Neuron (in vitro differentiated cells): ENCODE measurements at regions not wholly inside any gene's neighbourhood (a gene's known extent, or its start where the extent isn't known, plus 50 kb on each side); places are given as distances from the start of the nearest gene placed in this dataset.

Experiments
- H2AFZ ChIP-seq: one replicate; pipeline ENCODE4 v1.6.1; 2013; ENCODE audit warnings: low read depth, mild to moderate bottlenecking, inconsistent platforms, low read length, moderate library complexity
- H3K27me3 ChIP-seq: one replicate; pipeline ENCODE4 v1.6.1; 2013; ENCODE audit warnings: low read length; ENCODE audit not compliant: insufficient read depth
- H3K36me3 ChIP-seq: one replicate; pipeline ENCODE4 v1.6.1; 2013; ENCODE audit warnings: low read length; ENCODE audit not compliant: insufficient read depth
- H3K4me1 ChIP-seq: one replicate; pipeline ENCODE4 v1.6.1; 2013; ENCODE audit warnings: low read length; ENCODE audit not compliant: insufficient read depth
- H3K4me3 ChIP-seq: 2 replicates; pipeline ENCODE4 v1.5.1; 2013; ENCODE audit warnings: mild to moderate bottlenecking, low read length, moderate library complexity
- H3K9me3 ChIP-seq: one replicate; pipeline ENCODE4 v1.6.1; 2013; ENCODE audit warnings: low read length

- Histone ChIP-seq H3K36me3 (no peaks in the 10 kb centered on the region), H3K9me3 (no peaks in the 10 kb centered on the region), H3K4me3 (no peak overlapping the region), H2AFZ (no peak overlapping the region), H3K27me3 (no peaks in the 10 kb centered on the region), H3K4me1 (peaks cover 3% of the 10 kb centered on the region)
These were observed 439.0 kb downstream of the GPM6A start for GRCh38 chr4:175373031-175373430.

- no peak overlapping the region for H2AFZ ChIP-seq
- peaks cover 3% of the 10 kb centered on the region for H3K4me1 ChIP-seq
- H3K9me3 ChIP-seq, result no peaks in the 10 kb centered on the region
- no peak overlapping the region for H3K4me3 ChIP-seq
- H3K36me3 ChIP-seq, result no peaks in the 10 kb centered on the region
- H3K27me3 ChIP-seq, result no peaks in the 10 kb centered on the region
These were observed 437.6 kb downstream of the GPM6A start for GRCh38 chr4:175374459-175374858.

GRCh38 chr4:175376287-175376977 lies 435.6 kb downstream of the GPM6A start:
- H3K9me3 ChIP-seq, result no peaks in the 10 kb centered on the region
- no peaks in the 10 kb centered on the region for H3K27me3 ChIP-seq
- H2AFZ ChIP-seq, result no peak overlapping the region
- peaks cover 3% of the 10 kb centered on the region for H3K4me1 ChIP-seq
- no peak overlapping the region for H3K4me3 ChIP-seq
- no peaks in the 10 kb centered on the region for H3K36me3 ChIP-seq

- Histone ChIP-seq H3K27me3 (no peaks in the 10 kb centered on the region), H3K4me3 (no peak overlapping the region), H2AFZ (no peak overlapping the region), H3K4me1 (peaks cover 3% of the 10 kb centered on the region), H3K9me3 (no peaks in the 10 kb centered on the region), H3K36me3 (no peaks in the 10 kb centered on the region)
These were observed 434.9 kb downstream of the GPM6A start for GRCh38 chr4:175377203-175377602.

GRCh38 chr4:175378372-175378771 lies 433.7 kb downstream of the GPM6A start:
- H3K27me3 ChIP-seq, result no peaks in the 10 kb centered on the region
- H3K9me3 ChIP-seq, result no peaks in the 10 kb centered on the region
- no peaks in the 10 kb centered on the region for H3K36me3 ChIP-seq
- no peak overlapping the region for H3K4me3 ChIP-seq
- peaks cover 3% of the 10 kb centered on the region for H3K4me1 ChIP-seq
- H2AFZ ChIP-seq, result no peak overlapping the region

GRCh38 chr4:175380841-175381240 lies 431.2 kb downstream of the GPM6A start:
- Histone ChIP-seq H3K4me1 (peaks cover 3% of the 10 kb centered on the region), H3K27me3 (no peaks in the 10 kb centered on the region), H3K9me3 (no peaks in the 10 kb centered on the region), H3K4me3 (no peak overlapping the region), H3K36me3 (no peaks in the 10 kb centered on the region), H2AFZ (no peak overlapping the region)

- Histone ChIP-seq H3K36me3 (no peaks in the 10 kb centered on the region), H3K4me1 (no peaks in the 10 kb centered on the region), H3K4me3 (no peak overlapping the region), H2AFZ (no peak overlapping the region), H3K9me3 (no peaks in the 10 kb centered on the region), H3K27me3 (no peaks in the 10 kb centered on the region)
These were observed 426.3 kb downstream of the GPM6A start for GRCh38 chr4:175385797-175386196.

- H3K4me1 ChIP-seq, result no peaks in the 10 kb centered on the region
- H3K9me3 ChIP-seq, result no peaks in the 10 kb centered on the region
- H2AFZ ChIP-seq, result no peak overlapping the region
- H3K36me3 ChIP-seq, result no peaks in the 10 kb centered on the region
- no peaks in the 10 kb centered on the region for H3K27me3 ChIP-seq
- H3K4me3 ChIP-seq, result no peak overlapping the region
These were observed 425.1 kb downstream of the GPM6A start for GRCh38 chr4:175386776-175387507.

GRCh38 chr4:175394208-175394607 lies 417.9 kb downstream of the GPM6A start:
- no peaks in the 10 kb centered on the region for H3K36me3 ChIP-seq
- no peaks in the 10 kb centered on the region for H3K4me1 ChIP-seq
- no peaks in the 10 kb centered on the region for H3K9me3 ChIP-seq

GRCh38 chr4:175405961-175406360 lies 406.1 kb downstream of the GPM6A start:
- no peaks in the 10 kb centered on the region for H3K27me3 ChIP-seq
- H3K4me1 ChIP-seq, result no peaks in the 10 kb centered on the region
- H2AFZ ChIP-seq, result no peak overlapping the region
- H3K4me3 ChIP-seq, result no peak overlapping the region
- no peaks in the 10 kb centered on the region for H3K9me3 ChIP-seq
- H3K36me3 ChIP-seq, result no peaks in the 10 kb centered on the region

More at GRCh38 chr4:175394208-175394607, 417.9 kb downstream of the GPM6A start:
- H2AFZ ChIP-seq, result no peak overlapping the region
- no peak overlapping the region for H3K4me3 ChIP-seq
- no peaks in the 10 kb centered on the region for H3K27me3 ChIP-seq

GRCh38 chr4:175407926-175408325 lies 404.1 kb downstream of the GPM6A start:
- no peaks in the 10 kb centered on the region for H3K27me3 ChIP-seq
- no peak overlapping the region for H3K4me3 ChIP-seq
- no peak overlapping the region for H2AFZ ChIP-seq
- H3K4me1 ChIP-seq, result no peaks in the 10 kb centered on the region
- H3K9me3 ChIP-seq, result no peaks in the 10 kb centered on the region
- H3K36me3 ChIP-seq, result no peaks in the 10 kb centered on the region

- no peak overlapping the region for H2AFZ ChIP-seq
- no peak overlapping the region for H3K4me3 ChIP-seq
- H3K4me1 ChIP-seq, result no peaks in the 10 kb centered on the region
- H3K36me3 ChIP-seq, result no peaks in the 10 kb centered on the region
- no peaks in the 10 kb centered on the region for H3K9me3 ChIP-seq
- H3K27me3 ChIP-seq, result no peaks in the 10 kb centered on the region
These were observed 400.8 kb downstream of the GPM6A start for GRCh38 chr4:175411251-175411650.

GRCh38 chr4:175412161-175412560 lies 399.9 kb downstream of the GPM6A start:
- Histone ChIP-seq H2AFZ (no peak overlapping the region), H3K36me3 (no peaks in the 10 kb centered on the region), H3K9me3 (no peaks in the 10 kb centered on the region), H3K27me3 (no peaks in the 10 kb centered on the region), H3K4me3 (no peak overlapping the region), H3K4me1 (no peaks in the 10 kb centered on the region)
